ENCODE measurements at regions not wholly inside any gene's neighbourhood (a gene's known extent, or its start where the extent isn't known, plus 50 kb on each side); places are given as distances from the start of the nearest gene placed in this dataset.

DNA sequence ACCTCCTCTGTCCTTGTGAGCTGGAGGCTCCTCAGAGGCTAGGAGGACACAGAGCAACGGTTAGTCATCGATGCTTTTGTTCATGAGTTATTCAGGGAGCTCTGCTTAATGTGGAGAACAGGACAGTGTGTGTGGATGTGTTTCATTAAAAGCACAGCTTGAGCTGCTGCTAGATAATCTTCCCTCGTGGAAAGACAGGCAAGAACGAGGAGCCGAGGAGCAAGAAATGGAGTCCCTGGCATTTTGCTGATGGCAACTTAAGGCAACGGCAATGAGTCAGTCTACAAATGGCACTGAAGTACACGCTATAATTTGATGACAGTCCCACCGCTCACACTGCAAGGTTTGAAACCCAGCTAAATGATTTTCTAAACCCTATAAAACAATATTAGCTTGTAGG is 106.2 kb downstream of the IGLL1 start:
- intact Hi-C loops (cut with micrococcal nuclease) = no loop called here
- Histone ChIP-seq H3K79me1 (ENCODE audit: low read depth in 1 of 2, low read length in 2 of 2) (no peaks in the 10 kb centered on the region), H3K4me3 (ENCODE audit: insufficient read depth, low read depth, low read length) (no peak overlapping the region), H2BK20ac (ENCODE audit: low read depth, low read length) (no peak overlapping the region), H3K18ac (ENCODE audit: low read depth, low read length) (no peak overlapping the region), H3K27ac (ENCODE audit: insufficient read depth, low read length) (no peak overlapping the region), H3K14ac (replicated peaks; ENCODE audit: low read depth, low read length) (no peak overlapping the region), H3K23ac (ENCODE audit: low read depth, low read length) (no peak overlapping the region), H3K27me3 (ENCODE audit: control insufficient read depth, insufficient read depth, low read length) (no peaks in the 10 kb centered on the region), H4K8ac (ENCODE audit: low read depth in 2 of 2, low read length in 2 of 2) (no peak overlapping the region), H3K4me2 (ENCODE audit: low read depth, low read length) (no peak overlapping the region), H2BK15ac (ENCODE audit: low read depth, low read length) (no peak overlapping the region), H2AFZ (replicated peaks; ENCODE audit: low read length, poor library complexity) (no peak overlapping the region), H2AK9ac (replicated peaks; ENCODE audit: low read depth, low read length, poor library complexity) (no peak overlapping the region), H2BK120ac (ENCODE audit: low read depth, low read length) (no peak overlapping the region), H4K20me1 (ENCODE audit: insufficient read depth, low read length) (no peaks in the 10 kb centered on the region), H2BK5ac (ENCODE audit: low read depth, low read length, poor library complexity, severe bottlenecking) (no peak overlapping the region), H3K56ac (ENCODE audit: extremely low read depth, insufficient read depth, low read length) (no peak overlapping the region), H3K4ac (ENCODE audit: low read depth, low read length) (no peak overlapping the region), H2AK5ac (ENCODE audit: low read depth, low read length) (no peak overlapping the region), H3K36me3 (ENCODE audit: control insufficient read depth, insufficient read depth, low read length) (no peaks in the 10 kb centered on the region), H4K91ac (ENCODE audit: insufficient read depth, low read depth, low read length) (no peak overlapping the region), H3K4me1 (ENCODE audit: control insufficient read depth, insufficient read depth, low read length) (no peaks in the 10 kb centered on the region), H3K9ac (ENCODE audit: low read depth, low read length) (no peak overlapping the region), H4K5ac (ENCODE audit: low read depth, low read length) (no peak overlapping the region), H3K9me1 (ENCODE audit: insufficient read depth, low read length) (no peaks in the 10 kb centered on the region), H3K9me3 (ENCODE audit: control insufficient read depth, insufficient read depth, low read length) (no peaks in the 10 kb centered on the region)
- 37% methylated on average over 5 of the region's 8 CpGs; no CpG with 5 or more reads in 1 of the 2 experiments for WGBS, 2 experiments (ENCODE audit: extremely low coverage in 2 of 2, insufficient read length in 1 of 2)
- DNase-seq = no peak
- in situ Hi-C loops (cut with MboI; ENCODE audit: low sequenced_read_pairs) = no loop called here
- ChIA-PET POLR2A (ENCODE audit: unreplicated experiment) (no interaction called here), CTCF (no interaction called here)
- ATAC-seq (ENCODE audit: low read depth) = no peak
- dilution Hi-C loops (cut with HindIII; ENCODE audit: low sequenced_read_pairs, unreplicated experiment) = no loop called here
- TF ChIP-seq, protein P1, sequence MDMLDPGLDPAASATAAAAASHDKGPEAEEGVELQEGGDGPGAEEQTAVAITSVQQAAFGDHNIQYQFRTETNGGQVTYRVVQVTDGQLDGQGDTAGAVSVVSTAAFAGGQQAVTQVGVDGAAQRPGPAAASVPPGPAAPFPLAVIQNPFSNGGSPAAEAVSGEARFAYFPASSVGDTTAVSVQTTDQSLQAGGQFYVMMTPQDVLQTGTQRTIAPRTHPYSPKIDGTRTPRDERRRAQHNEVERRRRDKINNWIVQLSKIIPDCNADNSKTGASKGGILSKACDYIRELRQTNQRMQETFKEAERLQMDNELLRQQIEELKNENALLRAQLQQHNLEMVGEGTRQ (IDR thresholded peaks at IDR 0.05; ENCODE audit: low read depth, low read length) = no peak
- no peak for TF ChIP-seq FOS (IDR thresholded peaks at IDR 0.05; ENCODE audit: low read depth, low read length)
- TF ChIP-seq MAZ (IDR thresholded peaks at IDR 0.05; ENCODE audit: borderline replicate concordance, low read depth, low read length) = no peak
- TF ChIP-seq, protein P2, sequence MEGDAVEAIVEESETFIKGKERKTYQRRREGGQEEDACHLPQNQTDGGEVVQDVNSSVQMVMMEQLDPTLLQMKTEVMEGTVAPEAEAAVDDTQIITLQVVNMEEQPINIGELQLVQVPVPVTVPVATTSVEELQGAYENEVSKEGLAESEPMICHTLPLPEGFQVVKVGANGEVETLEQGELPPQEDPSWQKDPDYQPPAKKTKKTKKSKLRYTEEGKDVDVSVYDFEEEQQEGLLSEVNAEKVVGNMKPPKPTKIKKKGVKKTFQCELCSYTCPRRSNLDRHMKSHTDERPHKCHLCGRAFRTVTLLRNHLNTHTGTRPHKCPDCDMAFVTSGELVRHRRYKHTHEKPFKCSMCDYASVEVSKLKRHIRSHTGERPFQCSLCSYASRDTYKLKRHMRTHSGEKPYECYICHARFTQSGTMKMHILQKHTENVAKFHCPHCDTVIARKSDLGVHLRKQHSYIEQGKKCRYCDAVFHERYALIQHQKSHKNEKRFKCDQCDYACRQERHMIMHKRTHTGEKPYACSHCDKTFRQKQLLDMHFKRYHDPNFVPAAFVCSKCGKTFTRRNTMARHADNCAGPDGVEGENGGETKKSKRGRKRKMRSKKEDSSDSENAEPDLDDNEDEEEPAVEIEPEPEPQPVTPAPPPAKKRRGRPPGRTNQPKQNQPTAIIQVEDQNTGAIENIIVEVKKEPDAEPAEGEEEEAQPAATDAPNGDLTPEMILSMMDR (conservative IDR thresholded peaks at IDR 0.05; ENCODE audit: low read depth, low read length) = no peak
- TF ChIP-seq BHLHE40 (IDR thresholded peaks at IDR 0.05; ENCODE audit: low read depth, low read length) = no peak
- TF ChIP-seq, protein P3, sequence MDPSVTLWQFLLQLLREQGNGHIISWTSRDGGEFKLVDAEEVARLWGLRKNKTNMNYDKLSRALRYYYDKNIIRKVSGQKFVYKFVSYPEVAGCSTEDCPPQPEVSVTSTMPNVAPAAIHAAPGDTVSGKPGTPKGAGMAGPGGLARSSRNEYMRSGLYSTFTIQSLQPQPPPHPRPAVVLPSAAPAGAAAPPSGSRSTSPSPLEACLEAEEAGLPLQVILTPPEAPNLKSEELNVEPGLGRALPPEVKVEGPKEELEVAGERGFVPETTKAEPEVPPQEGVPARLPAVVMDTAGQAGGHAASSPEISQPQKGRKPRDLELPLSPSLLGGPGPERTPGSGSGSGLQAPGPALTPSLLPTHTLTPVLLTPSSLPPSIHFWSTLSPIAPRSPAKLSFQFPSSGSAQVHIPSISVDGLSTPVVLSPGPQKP (IDR thresholded peaks at IDR 0.05; ENCODE audit: borderline replicate concordance, low read depth, low read length) = no peak
- no TSS peak for BruUV-seq (replicated peaks)

Data from IMR-90 (cell line).